MM.1S (cell line): ENCODE measurements at regions not wholly inside any gene's neighbourhood (a gene's known extent, or its start where the extent isn't known, plus 50 kb on each side); places are given as distances from the start of the nearest gene placed in this dataset.

Experiments
- DNase-seq: peaks from one replicate; pipeline ENCODE4 v3.0.0-alpha.2; 2015
- H2AFZ ChIP-seq: fragments of 300-600 bp; sonication (generic); 2 replicates; pipeline ENCODE4 v1.6.0; 2016; ENCODE audit warnings: antibody characterized with exemption, low read length
- H3F3A ChIP-seq: fragments of 300-600 bp; sonication (generic); 2 replicates; pipeline ENCODE4 v1.6.1; 2016; ENCODE audit warnings: mild to moderate bottlenecking, antibody characterized with exemption, low read length, moderate library complexity, mixed read lengths; ENCODE audit not compliant: insufficient read depth
- H3K27ac ChIP-seq: fragments of 300-600 bp; sonication (generic); 2 replicates; pipeline ENCODE4 v1.5.1; 2016; ENCODE audit warnings: mild to moderate bottlenecking, low read length
- H3K27me3 ChIP-seq: fragments of 300-600 bp; sonication (generic); replicated peaks from 2 replicates; pipeline ENCODE4 v1.6.0; 2016; ENCODE audit warnings: low read length; ENCODE audit not compliant: insufficient read depth
- H3K36me3 ChIP-seq: fragments of 300-600 bp; sonication (generic); replicated peaks from 2 replicates; pipeline ENCODE4 v1.6.1; 2016; ENCODE audit warnings: mild to moderate bottlenecking, low read length, mixed read lengths; ENCODE audit not compliant: insufficient read depth
- H3K4me1 ChIP-seq: fragments of 300-600 bp; sonication (generic); 2 replicates; pipeline ENCODE4 v1.6.1; 2016; ENCODE audit warnings: low read length, mixed read lengths
- H3K4me2 ChIP-seq: fragments of 300-600 bp; sonication (generic); 2 replicates; pipeline ENCODE4 v1.6.0; 2016; ENCODE audit warnings: low read depth, low read length
- H3K4me3 ChIP-seq: fragments of 300-600 bp; sonication (generic); 2 replicates; pipeline ENCODE4 v1.5.1; 2016; ENCODE audit warnings: low read length, mixed read lengths
- H3K79me2 ChIP-seq: fragments of 300-600 bp; sonication (generic); 2 replicates; pipeline ENCODE4 v1.6.1; 2016; ENCODE audit warnings: mixed run types, low read length, mixed read lengths
- H3K9ac ChIP-seq: fragments of 300-600 bp; sonication (generic); 2 replicates; pipeline ENCODE4 v1.6.1; 2016; ENCODE audit warnings: low read length, mixed read lengths
- H3K9me2 ChIP-seq: fragments of 300-600 bp; sonication (generic); replicated peaks from 2 replicates; pipeline ENCODE4 v1.6.1; 2016; ENCODE audit warnings: mild to moderate bottlenecking, low read length, mixed read lengths; ENCODE audit not compliant: insufficient read depth
- H3K9me3 ChIP-seq: fragments of 300-600 bp; sonication (generic); replicated peaks from 2 replicates; pipeline ENCODE4 v1.6.1; 2016; ENCODE audit warnings: mild to moderate bottlenecking, low read length, mixed read lengths; ENCODE audit not compliant: insufficient read depth
- H4K20me1 ChIP-seq: fragments of 300-600 bp; sonication (generic); 2 replicates; pipeline ENCODE4 v1.6.1; 2016; ENCODE audit warnings: mild to moderate bottlenecking, low read length, moderate library complexity, mixed read lengths; ENCODE audit not compliant: insufficient read depth
- EZH2 ChIP-seq: fragments of 300-600 bp; sonication (generic); optimal IDR thresholded peaks from 2 replicates; pipeline ENCODE3; 2017; ENCODE audit warnings: low read depth, mild to moderate bottlenecking, antibody characterized with exemption, low read length, mixed read lengths
- EZH2phosphoT487 ChIP-seq: fragments of 300-600 bp; sonication (generic); IDR thresholded peaks from 2 replicates; pipeline ENCODE4 v1.6.1; 2018; ENCODE audit warnings: antibody characterized with exemption, low read length
- TF ChIP-seq, protein P1 (sequence below): fragments of 300-600 bp; sonication (generic); IDR thresholded peaks from 2 replicates; pipeline ENCODE4 v1.5.1; 2016; ENCODE audit warnings: antibody characterized with exemption, low read length, mixed read lengths

DNA sequence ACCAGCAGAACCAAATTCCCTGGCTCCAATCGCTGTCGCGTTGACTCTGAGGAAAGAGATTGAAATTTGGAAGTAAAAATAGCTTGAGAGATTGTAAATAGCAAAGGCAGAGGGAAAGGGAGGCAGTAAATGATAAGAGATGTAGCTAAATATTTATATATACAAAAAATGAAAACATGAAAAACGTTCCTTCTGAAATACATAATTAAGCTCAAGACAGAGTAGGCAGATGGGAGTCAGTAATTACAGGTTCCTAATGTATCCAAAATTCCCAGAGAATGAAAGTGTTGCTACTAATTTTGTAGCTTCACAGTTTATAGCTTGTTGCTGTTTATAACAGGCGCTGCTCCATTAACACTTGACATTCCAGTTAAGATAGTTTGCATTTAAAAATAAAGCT lies 648.7 kb downstream of the KCNA4 start:
- Histone ChIP-seq H3K27ac (no peak overlapping the region), H3K9me3 (no peaks in the 10 kb centered on the region), H3K9me2 (no peaks in the 10 kb centered on the region), H3K4me2 (no peak overlapping the region), H3K4me1 (no peaks in the 10 kb centered on the region), H2AFZ (no peak overlapping the region), H3F3A (no peaks in the 10 kb centered on the region), H4K20me1 (no peaks in the 10 kb centered on the region), H3K4me3 (no peak overlapping the region), H3K9ac (no peak overlapping the region), H3K36me3 (no peaks in the 10 kb centered on the region), H3K27me3 (no peaks in the 10 kb centered on the region), H3K79me2 (no peaks in the 10 kb centered on the region)
- no peak for TF ChIP-seq EZH2phosphoT487
- TF ChIP-seq EZH2 = no peak
- TF ChIP-seq, protein P1, sequence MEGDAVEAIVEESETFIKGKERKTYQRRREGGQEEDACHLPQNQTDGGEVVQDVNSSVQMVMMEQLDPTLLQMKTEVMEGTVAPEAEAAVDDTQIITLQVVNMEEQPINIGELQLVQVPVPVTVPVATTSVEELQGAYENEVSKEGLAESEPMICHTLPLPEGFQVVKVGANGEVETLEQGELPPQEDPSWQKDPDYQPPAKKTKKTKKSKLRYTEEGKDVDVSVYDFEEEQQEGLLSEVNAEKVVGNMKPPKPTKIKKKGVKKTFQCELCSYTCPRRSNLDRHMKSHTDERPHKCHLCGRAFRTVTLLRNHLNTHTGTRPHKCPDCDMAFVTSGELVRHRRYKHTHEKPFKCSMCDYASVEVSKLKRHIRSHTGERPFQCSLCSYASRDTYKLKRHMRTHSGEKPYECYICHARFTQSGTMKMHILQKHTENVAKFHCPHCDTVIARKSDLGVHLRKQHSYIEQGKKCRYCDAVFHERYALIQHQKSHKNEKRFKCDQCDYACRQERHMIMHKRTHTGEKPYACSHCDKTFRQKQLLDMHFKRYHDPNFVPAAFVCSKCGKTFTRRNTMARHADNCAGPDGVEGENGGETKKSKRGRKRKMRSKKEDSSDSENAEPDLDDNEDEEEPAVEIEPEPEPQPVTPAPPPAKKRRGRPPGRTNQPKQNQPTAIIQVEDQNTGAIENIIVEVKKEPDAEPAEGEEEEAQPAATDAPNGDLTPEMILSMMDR = no peak
- DNase-seq = no peak

DNA sequence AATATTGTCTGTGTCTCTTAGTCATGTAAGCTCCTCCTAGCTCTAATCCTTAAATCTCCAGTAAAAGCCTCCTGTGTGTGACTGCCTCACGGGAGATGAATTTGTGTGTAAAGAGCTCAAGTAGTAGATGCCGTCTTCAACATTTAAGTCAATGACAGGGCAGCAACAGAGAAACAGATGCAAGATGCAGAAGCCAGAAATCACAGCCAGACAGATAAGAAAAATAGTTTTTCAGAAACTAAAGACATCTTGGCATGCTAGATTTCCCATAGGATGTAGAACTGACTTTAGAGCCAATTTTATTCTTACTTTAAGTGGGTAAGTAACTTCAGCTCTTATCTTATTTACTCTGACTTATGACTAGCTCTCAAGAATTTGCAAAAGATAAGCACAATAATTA lies 652.8 kb downstream of the KCNA4 start:
- Histone ChIP-seq H3F3A (no peaks in the 10 kb centered on the region), H3K4me1 (no peaks in the 10 kb centered on the region), H3K9me3 (no peaks in the 10 kb centered on the region), H3K36me3 (no peaks in the 10 kb centered on the region), H4K20me1 (no peaks in the 10 kb centered on the region), H3K27ac (no peak overlapping the region), H3K9ac (no peak overlapping the region), H3K79me2 (no peaks in the 10 kb centered on the region), H3K27me3 (no peaks in the 10 kb centered on the region), H3K4me2 (no peak overlapping the region), H3K9me2 (no peaks in the 10 kb centered on the region), H2AFZ (no peak overlapping the region), H3K4me3 (no peak overlapping the region)
- DNase-seq = no peak
- TF ChIP-seq, protein P1 = no peak

DNA sequence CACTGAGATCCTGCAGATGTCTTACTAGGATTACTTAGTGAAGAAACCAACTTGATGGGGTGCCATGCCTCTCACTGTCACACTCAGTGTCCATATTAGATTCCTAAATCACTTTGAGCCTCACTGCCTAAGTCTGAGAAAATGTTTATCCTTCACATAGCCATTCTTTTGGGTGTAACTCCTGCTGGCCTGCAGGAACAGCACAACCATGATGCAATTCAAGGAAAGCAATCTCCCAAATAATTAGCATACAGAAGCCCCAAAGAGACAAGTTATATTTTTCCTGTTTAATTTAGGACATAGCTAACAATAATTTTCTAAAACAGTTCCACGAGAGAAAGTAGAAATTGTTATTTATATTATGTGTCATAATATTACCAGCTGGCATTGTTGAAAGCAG lies 655.5 kb downstream of the KCNA4 start:
- no peaks in the 10 kb centered on the region for H3K4me1 ChIP-seq
- TF ChIP-seq EZH2 (no peak), EZH2phosphoT487 (no peak)
- TF ChIP-seq, protein P1 = no peak
- no peaks in the 10 kb centered on the region for H3K27me3 ChIP-seq
- no peaks in the 10 kb centered on the region for H3K9me2 ChIP-seq
- H3F3A ChIP-seq = no peaks in the 10 kb centered on the region
- no peaks in the 10 kb centered on the region for H3K79me2 ChIP-seq
- no peak overlapping the region for H3K9ac ChIP-seq
- no peak overlapping the region for H2AFZ ChIP-seq
- DNase-seq = no peak
- no peaks in the 10 kb centered on the region for H3K36me3 ChIP-seq
- H3K4me3 ChIP-seq = no peak overlapping the region
- no peaks in the 10 kb centered on the region for H3K9me3 ChIP-seq
- no peak overlapping the region for H3K4me2 ChIP-seq
- H4K20me1 ChIP-seq = no peaks in the 10 kb centered on the region
- H3K27ac ChIP-seq = no peak overlapping the region

DNA sequence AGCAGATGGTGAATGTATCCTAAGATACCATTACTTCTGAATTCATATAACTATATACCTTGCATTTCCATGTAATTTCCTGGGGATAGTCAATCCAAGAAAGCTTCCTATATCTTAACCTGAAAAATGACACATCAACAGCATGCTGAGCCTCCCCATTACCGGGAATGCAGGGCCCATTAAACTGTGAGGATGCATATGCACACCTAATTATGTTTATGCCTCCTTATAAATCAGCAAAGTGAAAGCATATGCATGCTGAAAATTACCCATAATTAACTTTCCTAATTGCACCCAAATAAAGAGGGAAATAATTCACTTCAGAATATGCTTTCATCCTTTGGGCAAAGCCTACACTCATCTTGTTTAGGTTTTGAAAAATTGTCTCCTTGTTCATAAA lies 663.0 kb downstream of the KCNA4 start:
- H3F3A ChIP-seq = no peaks in the 10 kb centered on the region
- no peak for DNase-seq
- TF ChIP-seq EZH2 = no peak
- TF ChIP-seq, protein P1 = no peak
- no peak for TF ChIP-seq EZH2phosphoT487
- H3K9me3 ChIP-seq = no peaks in the 10 kb centered on the region
- H3K4me2 ChIP-seq = no peak overlapping the region
- no peaks in the 10 kb centered on the region for H4K20me1 ChIP-seq
- no peak overlapping the region for H3K27ac ChIP-seq
- H3K9ac ChIP-seq = no peak overlapping the region
- no peak overlapping the region for H3K4me3 ChIP-seq
- no peaks in the 10 kb centered on the region for H3K4me1 ChIP-seq
- H2AFZ ChIP-seq = no peak overlapping the region
- no peaks in the 10 kb centered on the region for H3K79me2 ChIP-seq
- no peaks in the 10 kb centered on the region for H3K9me2 ChIP-seq
- no peaks in the 10 kb centered on the region for H3K36me3 ChIP-seq
- H3K27me3 ChIP-seq = no peaks in the 10 kb centered on the region
